ENCODE measurements at regions not wholly inside any gene's neighbourhood (a gene's known extent, or its start where the extent isn't known, plus 50 kb on each side); places are given as distances from the start of the nearest gene placed in this dataset.

DNA sequence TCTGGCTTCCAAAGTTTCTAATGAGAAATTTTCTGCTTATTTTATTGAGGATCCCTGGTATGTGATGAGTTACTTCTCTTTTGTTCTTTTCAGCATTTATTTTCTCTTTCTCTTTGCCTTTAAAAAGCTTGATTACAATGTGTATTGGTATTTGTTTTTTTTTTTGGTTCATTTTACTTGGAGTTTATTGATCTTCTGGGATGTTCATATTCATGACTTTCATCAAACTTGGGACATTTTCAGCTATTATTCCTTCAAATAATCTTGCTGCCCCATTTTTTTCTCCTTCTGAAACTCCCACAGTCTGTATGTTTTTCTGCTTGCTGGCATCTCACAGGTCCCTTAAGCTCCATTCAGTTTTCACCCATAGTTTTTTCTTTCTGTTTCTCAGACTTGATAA is 102.4 kb downstream of the PRDM13 start:
- TF ChIP-seq, protein P1, sequence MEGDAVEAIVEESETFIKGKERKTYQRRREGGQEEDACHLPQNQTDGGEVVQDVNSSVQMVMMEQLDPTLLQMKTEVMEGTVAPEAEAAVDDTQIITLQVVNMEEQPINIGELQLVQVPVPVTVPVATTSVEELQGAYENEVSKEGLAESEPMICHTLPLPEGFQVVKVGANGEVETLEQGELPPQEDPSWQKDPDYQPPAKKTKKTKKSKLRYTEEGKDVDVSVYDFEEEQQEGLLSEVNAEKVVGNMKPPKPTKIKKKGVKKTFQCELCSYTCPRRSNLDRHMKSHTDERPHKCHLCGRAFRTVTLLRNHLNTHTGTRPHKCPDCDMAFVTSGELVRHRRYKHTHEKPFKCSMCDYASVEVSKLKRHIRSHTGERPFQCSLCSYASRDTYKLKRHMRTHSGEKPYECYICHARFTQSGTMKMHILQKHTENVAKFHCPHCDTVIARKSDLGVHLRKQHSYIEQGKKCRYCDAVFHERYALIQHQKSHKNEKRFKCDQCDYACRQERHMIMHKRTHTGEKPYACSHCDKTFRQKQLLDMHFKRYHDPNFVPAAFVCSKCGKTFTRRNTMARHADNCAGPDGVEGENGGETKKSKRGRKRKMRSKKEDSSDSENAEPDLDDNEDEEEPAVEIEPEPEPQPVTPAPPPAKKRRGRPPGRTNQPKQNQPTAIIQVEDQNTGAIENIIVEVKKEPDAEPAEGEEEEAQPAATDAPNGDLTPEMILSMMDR (IDR thresholded peaks at IDR 0.05): no peak
- no peak for TF ChIP-seq POLR2A (IDR thresholded peaks at IDR 0.05)

All from adrenal gland (tissue), 5 donors.